ENCODE measurements at regions not wholly inside any gene's neighbourhood (a gene's known extent, or its start where the extent isn't known, plus 50 kb on each side); places are given as distances from the start of the nearest gene placed in this dataset.

DNA sequence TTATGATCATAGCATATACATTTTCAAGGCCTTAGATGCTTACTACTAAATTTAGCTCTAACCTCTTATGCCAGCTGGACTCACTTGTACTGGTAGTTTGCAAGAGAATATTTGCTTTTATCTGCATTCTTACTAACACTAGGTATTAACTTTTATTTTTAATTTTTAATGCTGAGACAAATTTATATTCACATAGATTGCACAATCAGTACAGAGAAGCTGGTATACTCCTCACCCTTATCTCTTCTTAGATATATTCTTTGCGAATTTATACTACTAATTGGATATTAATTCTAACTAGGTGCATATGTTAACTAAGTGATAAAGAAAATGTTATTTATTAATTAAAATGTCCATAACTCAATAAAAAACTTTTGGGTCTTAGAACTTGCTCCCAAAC lies 561.8 kb upstream of the PRMT6 start:
- no peak for TF ChIP-seq POLR2AphosphoS5 (IDR thresholded peaks at IDR 0.05; ENCODE audit: insufficient read depth, low read depth, low read length)
- TF ChIP-seq MYC (IDR thresholded peaks at IDR 0.05; ENCODE audit: low read depth, low read length) = no peak
- TF ChIP-seq, protein P1, sequence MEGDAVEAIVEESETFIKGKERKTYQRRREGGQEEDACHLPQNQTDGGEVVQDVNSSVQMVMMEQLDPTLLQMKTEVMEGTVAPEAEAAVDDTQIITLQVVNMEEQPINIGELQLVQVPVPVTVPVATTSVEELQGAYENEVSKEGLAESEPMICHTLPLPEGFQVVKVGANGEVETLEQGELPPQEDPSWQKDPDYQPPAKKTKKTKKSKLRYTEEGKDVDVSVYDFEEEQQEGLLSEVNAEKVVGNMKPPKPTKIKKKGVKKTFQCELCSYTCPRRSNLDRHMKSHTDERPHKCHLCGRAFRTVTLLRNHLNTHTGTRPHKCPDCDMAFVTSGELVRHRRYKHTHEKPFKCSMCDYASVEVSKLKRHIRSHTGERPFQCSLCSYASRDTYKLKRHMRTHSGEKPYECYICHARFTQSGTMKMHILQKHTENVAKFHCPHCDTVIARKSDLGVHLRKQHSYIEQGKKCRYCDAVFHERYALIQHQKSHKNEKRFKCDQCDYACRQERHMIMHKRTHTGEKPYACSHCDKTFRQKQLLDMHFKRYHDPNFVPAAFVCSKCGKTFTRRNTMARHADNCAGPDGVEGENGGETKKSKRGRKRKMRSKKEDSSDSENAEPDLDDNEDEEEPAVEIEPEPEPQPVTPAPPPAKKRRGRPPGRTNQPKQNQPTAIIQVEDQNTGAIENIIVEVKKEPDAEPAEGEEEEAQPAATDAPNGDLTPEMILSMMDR (IDR thresholded peaks at IDR 0.05; ENCODE audit: extremely low read depth in 1 of 2, insufficient read depth in 1 of 2, low read depth in 1 of 2, low read length in 2 of 2) = no peak
- TF ChIP-seq, protein P2, sequence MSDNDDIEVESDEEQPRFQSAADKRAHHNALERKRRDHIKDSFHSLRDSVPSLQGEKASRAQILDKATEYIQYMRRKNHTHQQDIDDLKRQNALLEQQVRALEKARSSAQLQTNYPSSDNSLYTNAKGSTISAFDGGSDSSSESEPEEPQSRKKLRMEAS (IDR thresholded peaks at IDR 0.05; ENCODE audit: insufficient read depth, insufficient read length) = no peak
- no peak for TF ChIP-seq POLR2A (IDR thresholded peaks at IDR 0.05; ENCODE audit: low read depth, low read length)
- no peak for TF ChIP-seq FOS (IDR thresholded peaks at IDR 0.05; ENCODE audit: borderline replicate concordance, insufficient read depth, low read length)

All from endothelial cell of umbilical vein (primary cell).